Upper lobe of right lung (tissue), 1 donor: ENCODE measurements at regions not wholly inside any gene's neighbourhood (a gene's known extent, or its start where the extent isn't known, plus 50 kb on each side); places are given as distances from the start of the nearest gene placed in this dataset.

Experiments used
- ATAC-seq: fragments of 200-7000 bp; cut with Tn5 transposase; one replicate; pipeline ENCODE4 v1.9.1; 2020; ENCODE audit warnings: mild to moderate bottlenecking, moderate library complexity
- DNase-seq: peaks from one replicate; pipeline ENCODE4 v3.0.0-alpha.2; 2020
- H3K27ac ChIP-seq: fragments of 200-600 bp; one replicate; pipeline ENCODE4 v1.8.0; 2022
- H3K27me3 ChIP-seq: fragments of 200-600 bp; one replicate; pipeline ENCODE4 v1.8.0; 2022; ENCODE audit warnings: mild to moderate bottlenecking
- H3K36me3 ChIP-seq: fragments of 200-600 bp; one replicate; pipeline ENCODE4 v1.8.0; 2022
- H3K4me1 ChIP-seq: fragments of 200-600 bp; one replicate; pipeline ENCODE4 v1.8.0; 2022
- H3K4me3 ChIP-seq: fragments of 200-600 bp; one replicate; pipeline ENCODE4 v1.8.0; 2022; ENCODE audit warnings: mild to moderate bottlenecking
- H3K9me3 ChIP-seq: fragments of 200-600 bp; one replicate; pipeline ENCODE4 v1.8.0; 2022
- intact Hi-C: fragments of 100-400 bp; cut with DNase I; formaldehyde crosslinking; loops from one replicate; pipeline ENCODE4 v1.11.0; 2022
- TF ChIP-seq, protein P1 (sequence below): fragments of 200-600 bp; IDR thresholded peaks from one replicate; pipeline ENCODE4 v1.8.0; 2022; ENCODE audit warnings: antibody characterized with exemption
- donor health status: DM: no; HTN: yes; CAD: no; lungs with severe emphysema.

DNA sequence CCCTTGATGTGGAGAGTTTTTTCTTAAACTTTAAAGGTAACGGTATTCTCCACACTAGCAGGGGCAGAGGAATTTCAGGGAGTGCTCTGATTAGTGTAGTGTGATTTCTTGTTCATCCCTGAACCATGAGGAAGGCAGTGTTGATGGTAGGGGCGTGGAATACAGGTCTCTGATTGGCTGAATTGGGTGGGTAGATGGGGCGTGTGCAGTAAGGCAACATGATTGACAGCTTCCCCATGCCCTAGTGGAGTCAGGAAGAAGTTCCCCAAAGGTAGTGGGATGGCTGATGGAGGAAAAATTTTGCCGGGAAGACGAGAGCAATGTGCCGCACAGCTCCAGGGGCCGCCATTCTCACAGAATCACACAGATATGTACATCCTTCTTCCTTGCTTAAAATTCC, 97.4 kb upstream of the SALL4 start:
- H3K4me3 ChIP-seq, result no peak overlapping the region
- no peaks in the 10 kb centered on the region for H3K9me3 ChIP-seq
- TF ChIP-seq, protein P1, sequence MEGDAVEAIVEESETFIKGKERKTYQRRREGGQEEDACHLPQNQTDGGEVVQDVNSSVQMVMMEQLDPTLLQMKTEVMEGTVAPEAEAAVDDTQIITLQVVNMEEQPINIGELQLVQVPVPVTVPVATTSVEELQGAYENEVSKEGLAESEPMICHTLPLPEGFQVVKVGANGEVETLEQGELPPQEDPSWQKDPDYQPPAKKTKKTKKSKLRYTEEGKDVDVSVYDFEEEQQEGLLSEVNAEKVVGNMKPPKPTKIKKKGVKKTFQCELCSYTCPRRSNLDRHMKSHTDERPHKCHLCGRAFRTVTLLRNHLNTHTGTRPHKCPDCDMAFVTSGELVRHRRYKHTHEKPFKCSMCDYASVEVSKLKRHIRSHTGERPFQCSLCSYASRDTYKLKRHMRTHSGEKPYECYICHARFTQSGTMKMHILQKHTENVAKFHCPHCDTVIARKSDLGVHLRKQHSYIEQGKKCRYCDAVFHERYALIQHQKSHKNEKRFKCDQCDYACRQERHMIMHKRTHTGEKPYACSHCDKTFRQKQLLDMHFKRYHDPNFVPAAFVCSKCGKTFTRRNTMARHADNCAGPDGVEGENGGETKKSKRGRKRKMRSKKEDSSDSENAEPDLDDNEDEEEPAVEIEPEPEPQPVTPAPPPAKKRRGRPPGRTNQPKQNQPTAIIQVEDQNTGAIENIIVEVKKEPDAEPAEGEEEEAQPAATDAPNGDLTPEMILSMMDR, result no peak
- no peaks in the 10 kb centered on the region for H3K27me3 ChIP-seq
- H3K27ac ChIP-seq, result no peak overlapping the region
- ATAC-seq (no peak), DNase-seq (no peak)
- no peaks in the 10 kb centered on the region for H3K36me3 ChIP-seq
- intact Hi-C loops, result no loop called here
- no peaks in the 10 kb centered on the region for H3K4me1 ChIP-seq

GRCh38 chr20:51898788-51899187, 96.5 kb upstream of the SALL4 start:
- Histone ChIP-seq H3K36me3 (no peaks in the 10 kb centered on the region), H3K27me3 (peaks cover 4% of the 10 kb centered on the region), H3K27ac (no peak overlapping the region), H3K4me1 (no peaks in the 10 kb centered on the region), H3K9me3 (no peaks in the 10 kb centered on the region), H3K4me3 (no peak overlapping the region)
- ATAC-seq (no peak), DNase-seq (no peak)
- intact Hi-C loops, result no loop called here
- TF ChIP-seq, protein P1, result no peak

- TF ChIP-seq, protein P1, result no peak
- intact Hi-C loops, result no loop called here
- ATAC-seq, result no peak
Measured at GRCh38 chr20:51894619-51895018, 92.3 kb upstream of the SALL4 start.

GRCh38 chr20:51894201-51894600, 91.9 kb upstream of the SALL4 start:
- Histone ChIP-seq H3K4me3 (no peak overlapping the region), H3K36me3 (no peaks in the 10 kb centered on the region), H3K4me1 (no peaks in the 10 kb centered on the region), H3K27ac (no peak overlapping the region), H3K9me3 (no peaks in the 10 kb centered on the region), H3K27me3 (peaks cover 4% of the 10 kb centered on the region)
- intact Hi-C loops, result no loop called here
- TF ChIP-seq, protein P1, result no peak
- no peak for ATAC-seq
- DNase-seq, result no peak

More at GRCh38 chr20:51894619-51895018, 92.3 kb upstream of the SALL4 start:
- DNase-seq, result no peak
- peaks cover 4% of the 10 kb centered on the region for H3K27me3 ChIP-seq
- no peak overlapping the region for H3K4me3 ChIP-seq
- no peak overlapping the region for H3K27ac ChIP-seq
- H3K4me1 ChIP-seq, result no peaks in the 10 kb centered on the region
- H3K9me3 ChIP-seq, result no peaks in the 10 kb centered on the region
- H3K36me3 ChIP-seq, result no peaks in the 10 kb centered on the region

GRCh38 chr20:51893723-51894122, 91.4 kb upstream of the SALL4 start:
- Histone ChIP-seq H3K36me3 (no peaks in the 10 kb centered on the region), H3K9me3 (no peaks in the 10 kb centered on the region), H3K27ac (no peak overlapping the region), H3K27me3 (peaks cover 4% of the 10 kb centered on the region), H3K4me1 (no peaks in the 10 kb centered on the region), H3K4me3 (no peak overlapping the region)
- intact Hi-C loops, result no loop called here
- ATAC-seq, result no peak
- TF ChIP-seq, protein P1, result no peak
- no peak for DNase-seq

- intact Hi-C loops, result no loop called here
- TF ChIP-seq, protein P1, result no peak
- Histone ChIP-seq H3K4me3 (no peak overlapping the region), H3K36me3 (no peaks in the 10 kb centered on the region), H3K4me1 (no peaks in the 10 kb centered on the region), H3K9me3 (no peaks in the 10 kb centered on the region), H3K27ac (no peak overlapping the region), H3K27me3 (peaks cover 4% of the 10 kb centered on the region)
- DNase-seq, result no peak
- no peak for ATAC-seq
Measured at GRCh38 chr20:51890003-51890402, 87.7 kb upstream of the SALL4 start.
